Adipocyte (in vitro differentiated cells): ENCODE measurements at regions not wholly inside any gene's neighbourhood (a gene's known extent, or its start where the extent isn't known, plus 50 kb on each side); places are given as distances from the start of the nearest gene placed in this dataset.
A peak's percentile ranks its signal among the peaks of the same experiment; 100 is the strongest.
"Not testable (repeated sequence)": the region's sequence is repeated elsewhere in the genome, so short reads cannot be mapped to it uniquely, and the experiment has no call there.

Experiments
- DNase-seq: peaks from one replicate; pipeline ENCODE4 v3.0.0-alpha.2; 2015; ENCODE audit warnings: low read depth
- H3K27me3 ChIP-seq: replicated peaks from 2 replicates; pipeline ENCODE4 v1.7.0; 2013; ENCODE audit warnings: mild to moderate bottlenecking, low read length, moderate library complexity; ENCODE audit not compliant: control insufficient read depth, insufficient read depth
- H3K36me3 ChIP-seq: 2 replicates; pipeline ENCODE4 v1.7.0; 2013; ENCODE audit warnings: low read length, mild to moderate bottlenecking, moderate library complexity; ENCODE audit not compliant: control insufficient read depth, insufficient read depth, severe bottlenecking
- H3K4me1 ChIP-seq: 2 replicates; pipeline ENCODE4 v1.7.0; 2013; ENCODE audit warnings: mild to moderate bottlenecking, low read length, moderate library complexity; ENCODE audit not compliant: control insufficient read depth, insufficient read depth
- H3K4me3 ChIP-seq: 2 replicates; pipeline ENCODE4 v1.7.0; 2013; ENCODE audit warnings: mild to moderate bottlenecking, low read length, moderate library complexity
- H3K9ac ChIP-seq: 2 replicates; pipeline ENCODE4 v1.7.0; 2013; ENCODE audit warnings: mild to moderate bottlenecking, low read length, moderate library complexity
- H3K9me3 ChIP-seq: 2 replicates; pipeline ENCODE4 v1.7.0; 2013; ENCODE audit warnings: mild to moderate bottlenecking, low read length, moderate library complexity; ENCODE audit not compliant: control insufficient read depth

DNA sequence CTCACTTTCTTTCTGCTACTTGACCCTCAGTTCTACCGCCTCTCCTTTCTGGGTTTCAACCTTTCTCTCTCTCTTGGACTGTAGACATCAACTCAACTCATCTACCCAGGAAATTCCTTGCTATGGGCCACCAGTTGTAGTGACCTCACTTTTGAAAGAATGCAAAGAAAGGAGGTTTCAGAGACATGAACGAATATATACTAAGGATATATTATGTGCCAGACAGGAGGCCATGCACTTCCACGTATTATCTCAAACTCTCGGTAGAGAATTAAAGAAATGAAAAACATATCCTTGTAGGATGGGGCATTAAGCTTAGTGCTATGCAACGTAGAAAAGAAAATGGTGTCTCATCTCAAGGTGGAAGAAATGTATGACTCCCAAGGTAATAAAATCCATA is 67.3 kb upstream of the NT5E start:
- DNase-seq = no peak
- Histone ChIP-seq H3K9me3 (no peaks in the 10 kb centered on the region), H3K27me3 (no peaks in the 10 kb centered on the region), H3K4me3 (no peak overlapping the region), H3K4me1 (no peaks in the 10 kb centered on the region), H3K9ac (no peak overlapping the region), H3K36me3 (no peaks in the 10 kb centered on the region)

DNA sequence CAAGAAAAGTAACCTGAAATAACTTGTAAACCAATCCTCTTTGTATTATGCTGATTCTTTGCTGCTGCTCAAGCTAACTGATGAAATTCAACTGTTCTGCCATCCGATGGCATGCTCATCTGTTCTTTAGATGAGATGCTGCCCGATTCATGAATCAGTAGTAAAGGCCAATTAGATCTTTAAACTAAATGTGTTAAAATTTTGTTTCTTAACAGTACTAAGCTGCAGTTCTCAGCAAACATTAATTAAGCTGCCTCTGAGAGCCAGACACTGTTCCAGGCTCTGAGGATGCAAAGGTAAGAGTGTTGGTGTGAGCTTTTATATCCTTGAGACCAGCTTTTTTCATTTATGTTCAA is 77.0 kb upstream of the NT5E start:
- Histone ChIP-seq H3K4me1 (no peaks in the 10 kb centered on the region), H3K9ac (no peak overlapping the region), H3K27me3 (no peaks in the 10 kb centered on the region), H3K4me3 (no peak overlapping the region), H3K9me3 (no peaks in the 10 kb centered on the region), H3K36me3 (no peaks in the 10 kb centered on the region)
- DNase-seq = no peak

DNA sequence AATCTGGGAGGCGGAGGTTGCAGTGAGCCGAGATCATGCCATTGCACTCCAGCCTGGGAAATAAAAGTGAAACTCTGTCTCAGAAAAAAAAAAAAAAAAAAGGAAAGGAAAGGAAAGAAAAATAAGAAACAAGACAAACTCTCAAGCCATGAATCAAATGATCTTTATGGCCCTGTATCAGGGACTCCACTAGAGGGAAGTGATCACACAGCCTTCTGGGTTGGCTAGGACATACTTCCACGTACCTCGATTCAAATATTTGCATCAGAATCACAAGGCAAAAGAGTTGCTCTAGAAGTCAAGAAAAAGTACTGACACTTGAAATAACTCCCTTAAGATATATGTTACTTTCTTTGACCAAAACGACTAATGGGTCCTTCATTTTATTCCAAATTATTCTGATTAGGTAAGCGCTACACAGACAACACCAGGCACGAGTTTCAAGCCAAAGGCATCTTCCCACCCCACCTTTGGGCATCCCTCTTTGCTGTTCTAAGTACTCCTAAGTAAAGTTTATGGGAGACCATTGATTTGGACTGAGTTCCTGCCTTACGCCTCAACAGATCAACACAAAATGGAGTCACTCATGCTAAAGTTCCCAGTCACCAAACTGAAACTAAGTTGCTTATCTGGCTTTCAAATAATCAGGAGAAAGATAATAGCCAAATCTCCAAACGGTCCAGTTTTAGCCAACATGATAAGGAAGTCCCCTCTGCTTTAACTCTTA is 77.5 kb upstream of the NT5E start:
- H3K9ac ChIP-seq = no peak overlapping the region
- no peak for DNase-seq

DNA sequence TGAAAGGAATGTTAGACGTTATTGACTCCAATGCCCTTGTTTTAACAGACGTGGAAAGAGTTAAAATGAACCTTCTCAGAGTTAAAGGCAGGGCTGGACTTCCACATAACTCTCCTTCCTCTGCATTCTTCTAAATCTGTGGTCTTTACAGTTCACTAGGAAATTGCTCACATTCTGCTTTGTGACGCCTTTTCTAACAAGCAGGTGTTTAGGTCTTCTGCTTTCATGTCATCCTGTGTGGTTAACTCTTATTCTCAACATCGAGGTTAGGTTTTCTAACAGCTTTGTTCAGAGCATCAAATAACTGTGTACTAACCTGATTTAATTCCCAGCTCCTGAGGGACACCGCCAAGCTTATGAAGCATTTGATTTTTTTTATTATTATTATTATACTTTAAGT is 81.3 kb upstream of the NT5E start:
- no peak overlapping the region for H3K4me3 ChIP-seq
- no peaks in the 10 kb centered on the region for H3K9me3 ChIP-seq
- H3K9ac ChIP-seq = no peak overlapping the region
- no peaks in the 10 kb centered on the region for H3K36me3 ChIP-seq
- H3K4me1 ChIP-seq = no peaks in the 10 kb centered on the region
- no peaks in the 10 kb centered on the region for H3K27me3 ChIP-seq
- DNase-seq = no peak

More for the DNA sequence above, 77.5 kb upstream of the NT5E start:
- Histone ChIP-seq H3K4me1 (no peaks in the 10 kb centered on the region), H3K36me3 (no peaks in the 10 kb centered on the region), H3K27me3 (no peaks in the 10 kb centered on the region), H3K4me3 (no peak overlapping the region), H3K9me3 (no peaks in the 10 kb centered on the region)

DNA sequence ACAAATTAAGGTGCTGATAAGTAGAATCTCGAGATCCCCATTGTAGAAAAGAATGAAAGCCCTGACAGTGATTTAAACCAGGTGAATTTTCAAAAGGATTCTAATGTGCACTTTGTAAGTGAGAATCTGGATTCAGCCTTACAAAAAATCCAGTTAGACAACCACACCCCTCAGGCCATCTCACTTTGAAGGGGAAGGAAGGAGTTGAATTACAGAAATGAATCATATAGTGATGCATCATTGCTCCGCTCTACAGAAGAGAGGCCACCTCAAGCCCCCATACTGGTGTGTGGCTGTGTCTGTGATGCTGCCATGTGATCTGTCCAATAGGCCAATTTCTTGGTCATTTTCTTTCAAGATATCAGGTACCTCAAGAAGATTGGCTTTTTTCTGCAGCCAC is 85.5 kb upstream of the NT5E start:
- no peaks in the 10 kb centered on the region for H3K36me3 ChIP-seq
- H3K9me3 ChIP-seq = no peaks in the 10 kb centered on the region
- no peak overlapping the region for H3K4me3 ChIP-seq
- H3K4me1 ChIP-seq = peaks cover 34% of the 10 kb centered on the region
- no peaks in the 10 kb centered on the region for H3K27me3 ChIP-seq
- DNase-seq = peak; percentile 66
- H3K9ac ChIP-seq = no peak overlapping the region

DNA sequence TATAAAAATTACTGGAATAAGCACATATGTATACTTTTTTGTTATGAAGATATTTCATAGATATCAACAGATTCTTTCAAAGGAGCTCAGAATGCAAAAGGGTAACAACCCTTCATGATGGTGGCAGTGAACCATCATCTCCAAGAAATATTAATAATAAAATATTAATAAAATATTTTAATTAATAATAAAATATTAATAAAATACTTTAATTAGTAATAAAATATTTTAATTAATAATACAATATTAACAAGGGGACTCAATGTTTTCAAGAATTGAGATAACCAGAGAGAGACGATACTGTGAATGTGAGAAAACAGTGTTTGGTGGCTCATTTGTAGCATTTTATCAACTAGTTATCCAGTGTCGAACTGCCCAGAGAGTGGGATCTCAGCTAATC is 86.0 kb upstream of the NT5E start:
- Histone ChIP-seq H3K9me3 (no peaks in the 10 kb centered on the region), H3K4me3 (no peak overlapping the region), H3K27me3 (no peaks in the 10 kb centered on the region), H3K36me3 (no peaks in the 10 kb centered on the region), H3K4me1 (peaks cover 34% of the 10 kb centered on the region), H3K9ac (no peak overlapping the region)
- no peak for DNase-seq

DNA sequence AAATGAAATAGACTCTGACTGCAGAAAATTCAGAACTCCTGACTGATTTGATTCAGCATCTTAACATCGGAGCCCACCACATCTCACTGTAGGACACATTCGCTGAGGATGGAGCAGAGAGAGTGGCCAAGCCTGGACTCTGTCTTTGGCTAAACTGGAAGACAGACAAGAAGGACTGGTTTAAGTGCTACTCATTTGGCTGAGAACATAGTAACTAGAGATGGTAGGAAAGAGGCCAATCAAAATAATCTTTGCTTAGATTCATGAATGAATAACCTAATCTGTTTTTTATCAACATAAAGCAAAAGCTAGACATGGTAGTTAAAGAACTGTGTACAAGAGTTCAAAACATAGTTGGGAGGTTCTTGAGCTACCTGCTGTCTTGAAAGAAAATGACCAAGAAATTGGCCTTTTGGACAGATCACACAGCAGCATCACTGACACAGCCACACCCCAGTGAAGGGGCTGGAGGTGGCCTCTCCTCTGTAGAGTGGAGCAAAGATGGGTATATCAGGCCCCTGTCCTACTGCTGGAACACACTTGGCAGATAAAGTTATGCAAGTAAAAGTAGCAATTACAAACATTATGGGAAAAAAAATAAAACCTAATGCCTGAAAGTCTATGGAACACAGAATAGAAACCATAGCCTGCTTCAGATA is 87.1 kb upstream of the NT5E start:
- H3K9me3 ChIP-seq = no peaks in the 10 kb centered on the region
- no peaks in the 10 kb centered on the region for H3K27me3 ChIP-seq
- H3K9ac ChIP-seq = no peak overlapping the region
- peaks cover 34% of the 10 kb centered on the region for H3K4me1 ChIP-seq
- H3K4me3 ChIP-seq = no peak overlapping the region
- no peaks in the 10 kb centered on the region for H3K36me3 ChIP-seq
- peak; percentile 51 for DNase-seq

DNA sequence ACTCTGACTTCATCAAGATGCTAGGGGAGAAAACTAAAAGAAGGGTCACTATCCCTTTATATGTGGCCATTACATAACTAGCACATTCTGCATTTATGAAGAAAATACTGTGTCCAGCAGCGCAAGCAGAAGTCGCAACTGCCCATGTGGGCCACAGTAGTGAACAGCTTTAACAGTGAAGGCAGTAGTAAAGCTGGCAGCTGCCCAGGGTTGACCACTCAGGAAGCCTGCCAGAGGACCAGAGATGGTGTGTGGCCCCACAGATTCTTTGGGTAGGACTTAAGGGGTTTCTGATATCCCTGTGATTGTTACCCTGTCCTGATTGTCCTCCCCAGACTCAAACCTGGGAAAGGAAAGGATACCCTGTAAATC is 88.3 kb upstream of the NT5E start:
- Histone ChIP-seq H3K36me3 (no peaks in the 10 kb centered on the region), H3K9ac (peak overlapping the region; percentile 39), H3K9me3 (no peaks in the 10 kb centered on the region), H3K4me1 (peaks cover 34% of the 10 kb centered on the region), H3K4me3 (no peak overlapping the region), H3K27me3 (no peaks in the 10 kb centered on the region)
- no peak for DNase-seq

DNA sequence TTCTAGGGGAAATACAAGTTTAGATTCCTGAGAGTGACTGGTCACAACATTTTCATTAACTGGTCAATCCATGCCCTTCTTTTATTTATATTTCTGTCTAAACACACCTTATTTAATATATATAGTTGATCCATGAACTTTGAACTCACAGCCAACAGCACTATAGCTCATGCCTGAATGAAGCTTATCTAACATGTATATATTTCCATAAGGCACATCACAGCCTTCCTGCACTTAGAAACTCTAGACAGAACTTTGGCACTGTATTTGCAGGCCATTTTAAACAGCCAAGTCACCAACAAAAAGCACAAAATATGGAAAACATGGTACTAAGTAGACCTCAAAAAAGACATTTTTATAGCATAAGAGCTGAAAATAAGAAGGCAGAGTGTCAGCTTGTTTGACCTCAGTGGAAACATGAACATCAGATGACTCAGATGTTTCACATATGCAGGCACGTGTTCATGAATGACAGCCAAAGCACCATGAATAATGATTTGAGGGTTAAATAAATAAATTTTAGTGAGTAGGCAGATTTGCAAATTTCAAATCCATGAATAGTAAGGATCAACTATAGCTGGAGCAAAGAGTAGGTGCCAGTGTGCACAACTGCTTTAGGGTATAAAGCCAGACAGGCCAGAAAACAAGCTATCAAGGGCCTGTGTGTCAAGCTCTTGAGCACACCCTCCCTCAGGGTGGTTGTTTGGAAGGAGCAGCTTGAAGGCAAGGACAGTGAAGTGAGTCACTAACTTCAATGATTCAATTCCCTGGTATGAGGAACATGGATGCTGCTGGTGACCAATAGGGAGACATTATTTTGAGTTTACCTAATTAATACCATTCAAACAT is 88.9 kb upstream of the NT5E start:
- Histone ChIP-seq H3K4me1 (peaks cover 34% of the 10 kb centered on the region), H3K9me3 (no peaks in the 10 kb centered on the region), H3K27me3 (no peaks in the 10 kb centered on the region), H3K9ac (peak overlapping the region; percentile 51), H3K4me3 (peak overlapping the region; percentile 7), H3K36me3 (no peaks in the 10 kb centered on the region)
- peak; percentile 90 for DNase-seq

DNA sequence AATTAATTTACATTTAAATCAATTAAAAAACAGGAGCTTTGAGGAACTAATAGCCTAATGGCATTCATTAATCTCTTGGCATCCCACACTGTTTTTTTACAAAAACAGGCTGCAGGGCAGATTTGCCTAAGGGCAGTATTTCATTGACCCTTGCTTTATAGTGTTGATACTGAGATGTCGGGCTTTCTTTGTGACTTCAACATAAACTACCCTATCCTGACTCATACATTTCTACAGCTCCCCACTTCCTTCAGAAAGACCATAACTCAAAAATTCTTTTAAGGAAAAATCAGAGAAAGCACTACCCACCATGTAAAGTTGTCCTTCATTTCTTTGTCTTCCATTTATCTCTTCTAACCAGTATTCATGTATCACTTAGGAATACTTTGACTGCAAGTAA is 92.2 kb upstream of the NT5E start:
- Histone ChIP-seq H3K36me3 (no peaks in the 10 kb centered on the region), H3K4me1 (peaks cover 28% of the 10 kb centered on the region), H3K9ac (no peak overlapping the region), H3K9me3 (no peaks in the 10 kb centered on the region), H3K4me3 (no peak overlapping the region), H3K27me3 (no peaks in the 10 kb centered on the region)
- DNase-seq = no peak

DNA sequence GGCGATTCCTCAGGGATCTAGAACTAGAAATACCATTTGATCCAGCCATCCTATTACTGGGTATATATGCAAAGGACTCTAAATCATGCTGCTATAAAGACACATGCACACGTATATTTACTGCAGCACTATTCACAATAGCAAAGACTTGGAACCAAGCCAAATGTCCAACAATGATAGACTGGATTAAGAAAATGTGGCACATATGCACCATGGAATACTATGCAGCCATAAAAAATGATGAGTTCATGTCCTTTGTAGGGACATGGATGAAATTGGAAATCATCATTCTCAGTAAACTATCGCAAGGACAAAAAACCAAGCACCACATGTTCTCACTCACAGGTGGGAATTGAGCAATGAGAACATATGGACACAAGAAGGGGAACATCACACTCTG is 93.1 kb upstream of the NT5E start:
- H3K9me3 ChIP-seq, H3K27me3 ChIP-seq, H3K9ac ChIP-seq, H3K36me3 ChIP-seq, H3K4me3 ChIP-seq, DNase-seq: not testable (repeated sequence)
- peaks cover 18% of the 10 kb centered on the region for H3K4me1 ChIP-seq
